Mucosa of descending colon (tissue), 3 donors: ENCODE measurements at regions not wholly inside any gene's neighbourhood (a gene's known extent, or its start where the extent isn't known, plus 50 kb on each side); places are given as distances from the start of the nearest gene placed in this dataset.

ENCODE experiments used
- ATAC-seq: fragments of 200-7000 bp; cut with Tn5 transposase; one replicate; pipeline ENCODE4 v1.9.1; 2020; ENCODE audit warnings: mild to moderate bottlenecking, moderate library complexity
- DNase-seq, 3 donors: peaks; one replicate each; pipeline ENCODE4 v3.0.0-alpha.2; 2020
- H3K36me3 ChIP-seq: fragments of 200-600 bp; one replicate; pipeline ENCODE4 v1.8.0; 2021; ENCODE audit warnings: low read depth, mild to moderate bottlenecking
- H3K4me1 ChIP-seq: fragments of 200-600 bp; one replicate; pipeline ENCODE4 v1.8.0; 2021; ENCODE audit warnings: low read depth, mild to moderate bottlenecking
- H3K4me3 ChIP-seq: fragments of 200-600 bp; one replicate; pipeline ENCODE4 v1.8.0; 2021; ENCODE audit warnings: mild to moderate bottlenecking
- H3K9me3 ChIP-seq: fragments of 200-600 bp; one replicate; pipeline ENCODE4 v1.8.0; 2021; ENCODE audit warnings: mild to moderate bottlenecking
- CTCF ChIP-seq: fragments of 200-600 bp; IDR thresholded peaks from one replicate; pipeline ENCODE4 v1.8.0; 2022; ENCODE audit warnings: antibody characterized with exemption, mild to moderate bottlenecking
- intact Hi-C, 2 donors: fragments of 100-400 bp; cut with DNase I in 1 of 2; cut with micrococcal nuclease in 1 of 2; formaldehyde crosslinking; loops; one replicate each; pipeline versions ENCODE4 v1.11.0 to v1.11.1; 2022; cut with DNase I, micrococcal nuclease
- donor health status: DM: no; HTN: no; CAD: no; lungs with moderate emphysema.
- donor health status: DM: no; HTN: no; CAD: no.
- donor health status: DM: no; HTN: yes; CAD: no.

- Histone ChIP-seq H3K4me3 (no peak overlapping the region), H3K9me3 (no peaks in the 10 kb centered on the region), H3K4me1 (no peaks in the 10 kb centered on the region), H3K36me3 (no peaks in the 10 kb centered on the region)
- TF ChIP-seq CTCF: no peak
- DNase-seq (no peak), ATAC-seq (no peak)
- intact Hi-C loops: no loop called here
Measured at GRCh38 chr1:55913565-55913964, 665.8 kb downstream of the PLPP3 start.

GRCh38 chr1:55912438-55912837 lies 666.9 kb downstream of the PLPP3 start:
- Histone ChIP-seq H3K4me1 (no peaks in the 10 kb centered on the region), H3K9me3 (no peaks in the 10 kb centered on the region), H3K4me3 (no peak overlapping the region), H3K36me3 (no peaks in the 10 kb centered on the region)
- TF ChIP-seq CTCF: no peak
- DNase-seq (no peak), ATAC-seq (no peak)
- intact Hi-C loops: no loop called here

GRCh38 chr1:55904541-55904940 lies 674.8 kb downstream of the PLPP3 start:
- intact Hi-C loops: no loop called here
- Histone ChIP-seq H3K9me3 (no peaks in the 10 kb centered on the region), H3K36me3 (no peaks in the 10 kb centered on the region), H3K4me3 (no peak overlapping the region), H3K4me1 (no peaks in the 10 kb centered on the region)
- no peak for ATAC-seq
- DNase-seq: no peak
- no peak for TF ChIP-seq CTCF

GRCh38 chr1:55898181-55898580 lies 681.2 kb downstream of the PLPP3 start:
- TF ChIP-seq CTCF: no peak
- H3K4me1 ChIP-seq: no peaks in the 10 kb centered on the region
- ATAC-seq: no peak
- no peaks in the 10 kb centered on the region for H3K9me3 ChIP-seq
- intact Hi-C loops: no loop called here
- no peak overlapping the region for H3K4me3 ChIP-seq
- no peak for DNase-seq
- no peaks in the 10 kb centered on the region for H3K36me3 ChIP-seq

GRCh38 chr1:55896210-55896609 lies 681.0 kb upstream of the USP24 start:
- H3K4me1 ChIP-seq: no peaks in the 10 kb centered on the region
- H3K36me3 ChIP-seq: no peaks in the 10 kb centered on the region
- DNase-seq (no peak), ATAC-seq (no peak)
- peaks cover 4% of the 10 kb centered on the region for H3K9me3 ChIP-seq
- H3K4me3 ChIP-seq: no peak overlapping the region
- no peak for TF ChIP-seq CTCF
- intact Hi-C loops: no loop called here

- ATAC-seq (no peak), DNase-seq (no peak)
- Histone ChIP-seq H3K36me3 (no peaks in the 10 kb centered on the region), H3K4me3 (no peak overlapping the region), H3K9me3 (peaks cover 4% of the 10 kb centered on the region), H3K4me1 (no peaks in the 10 kb centered on the region)
- intact Hi-C loops: no loop called here
- TF ChIP-seq CTCF: no peak
Measured at GRCh38 chr1:55894521-55894920, 679.4 kb upstream of the USP24 start.
